GM21825 (cell line): ENCODE measurements at regions not wholly inside any gene's neighbourhood (a gene's known extent, or its start where the extent isn't known, plus 50 kb on each side); places are given as distances from the start of the nearest gene placed in this dataset.

Experiments
- ATAC-seq: cut with Tn5 transposase; IDR thresholded peaks from one replicate; pipeline ENCODE4 v1.9.1; 2021; ENCODE audit warnings: mild to moderate bottlenecking, moderate library complexity; ENCODE audit not compliant: unreplicated experiment

- no peak for ATAC-seq
Measured at GRCh38 chr22:22151308-22151707, 93.3 kb upstream of the VPREB1 start.

GRCh38 chr22:22150457-22150856 lies 94.1 kb upstream of the VPREB1 start:
- no peak for ATAC-seq

DNA sequence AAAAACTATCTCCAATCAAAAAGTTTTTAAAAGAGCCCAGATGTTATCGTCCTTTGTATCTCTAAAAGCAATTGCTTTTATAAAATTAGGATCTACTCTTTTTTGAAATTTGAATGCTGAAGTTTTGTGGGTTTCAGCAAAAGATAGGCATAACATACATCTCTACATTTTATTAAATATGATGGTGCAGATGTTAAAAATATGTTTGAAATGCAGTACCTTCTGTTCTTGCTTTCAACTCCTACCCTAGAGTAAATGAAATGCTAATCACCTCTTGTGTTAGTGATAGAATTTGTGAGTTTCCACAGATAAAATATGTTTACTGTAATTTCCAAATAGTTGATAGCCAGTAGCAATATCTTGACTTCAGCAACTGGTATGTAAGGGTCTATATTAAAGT lies 95.7 kb upstream of the VPREB1 start:
- no peak for ATAC-seq

- no peak for ATAC-seq
Measured at GRCh38 chr22:22144858-22145257, 99.7 kb upstream of the VPREB1 start.

GRCh38 chr22:22143448-22143847 lies 101.1 kb upstream of the VPREB1 start:
- no peak for ATAC-seq

DNA sequence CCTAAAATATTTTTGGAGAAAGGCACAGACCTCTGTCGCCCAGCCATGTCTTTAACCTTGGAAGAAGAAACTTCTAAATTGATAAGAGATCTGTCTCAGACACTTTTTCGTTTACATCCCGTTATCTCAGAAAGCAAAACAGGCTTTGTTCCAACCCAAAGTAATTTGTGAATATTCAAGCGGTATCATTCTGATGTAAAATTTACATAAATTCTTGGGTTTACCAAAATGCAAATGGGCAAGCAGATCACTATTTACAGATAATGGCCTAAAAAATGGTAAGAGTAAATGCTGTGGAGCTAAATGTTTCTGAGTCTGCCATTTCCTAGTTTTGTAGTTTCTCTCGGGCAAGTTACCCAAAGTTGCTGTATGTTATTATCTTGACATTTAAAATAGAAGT lies 101.9 kb upstream of the VPREB1 start:
- no peak for ATAC-seq

GRCh38 chr22:22141771-22142591 lies 102.6 kb upstream of the VPREB1 start:
- no peak for ATAC-seq

- ATAC-seq: no peak
Measured at GRCh38 chr22:22141031-22141430, 103.6 kb upstream of the VPREB1 start.

DNA sequence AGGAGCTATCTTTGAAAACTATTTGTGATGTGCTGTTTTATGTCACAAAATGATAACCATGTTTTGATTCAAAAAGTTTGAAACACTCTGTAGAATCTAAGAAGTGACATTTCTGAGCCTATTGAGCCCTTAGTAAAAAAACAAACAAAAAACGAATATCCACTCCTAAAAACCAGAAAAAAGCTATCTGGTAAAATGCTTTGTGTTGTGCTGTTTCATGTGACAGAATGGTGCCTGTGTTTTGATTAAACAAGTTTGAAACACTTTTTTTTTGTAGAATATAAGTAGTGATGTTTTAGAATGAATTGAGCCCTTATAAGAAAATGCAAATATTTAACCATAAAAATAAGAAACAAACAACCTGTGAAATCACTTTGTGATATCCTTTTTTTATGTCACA lies 105.2 kb upstream of the VPREB1 start:
- ATAC-seq: no peak

GRCh38 chr22:22138915-22139314 lies 105.7 kb upstream of the VPREB1 start:
- ATAC-seq: no peak

- no peak for ATAC-seq
Measured at GRCh38 chr22:22137891-22138290, 106.7 kb upstream of the VPREB1 start.

GRCh38 chr22:22133910-22134309 lies 110.7 kb upstream of the VPREB1 start:
- no peak for ATAC-seq

DNA sequence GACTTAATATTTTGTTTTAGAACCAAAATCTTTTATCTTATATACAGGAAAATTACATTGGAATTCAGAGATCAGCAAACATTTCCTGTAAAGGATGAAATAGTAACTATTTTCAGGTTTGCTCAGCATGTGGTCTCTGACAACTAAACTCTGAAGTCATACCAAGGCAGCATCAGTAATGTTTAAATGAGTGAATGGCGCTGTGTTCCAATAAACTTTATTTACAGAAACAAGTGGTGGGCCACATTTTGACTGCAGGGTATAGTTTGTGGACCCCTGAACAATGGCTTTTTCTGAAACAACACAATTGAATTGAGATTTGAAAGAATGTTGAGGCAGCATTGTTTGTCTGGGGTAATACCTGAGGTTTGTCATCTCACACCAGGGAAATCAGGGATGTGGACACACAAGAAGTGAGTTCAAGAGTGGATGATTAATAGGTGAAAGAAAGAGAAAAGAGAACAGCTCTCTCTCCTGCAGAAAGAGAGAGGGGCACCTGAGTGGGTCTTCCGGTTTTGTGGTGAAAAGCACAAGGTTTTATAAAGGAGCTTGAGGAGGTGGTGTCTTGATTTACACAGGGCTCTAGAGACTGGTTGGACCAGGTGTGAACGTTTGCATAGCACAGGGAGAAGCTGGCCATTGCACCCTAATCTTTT lies 113.5 kb upstream of the VPREB1 start:
- no peak for ATAC-seq

GRCh38 chr22:22129387-22129786 lies 115.2 kb upstream of the VPREB1 start:
- no peak for ATAC-seq

DNA sequence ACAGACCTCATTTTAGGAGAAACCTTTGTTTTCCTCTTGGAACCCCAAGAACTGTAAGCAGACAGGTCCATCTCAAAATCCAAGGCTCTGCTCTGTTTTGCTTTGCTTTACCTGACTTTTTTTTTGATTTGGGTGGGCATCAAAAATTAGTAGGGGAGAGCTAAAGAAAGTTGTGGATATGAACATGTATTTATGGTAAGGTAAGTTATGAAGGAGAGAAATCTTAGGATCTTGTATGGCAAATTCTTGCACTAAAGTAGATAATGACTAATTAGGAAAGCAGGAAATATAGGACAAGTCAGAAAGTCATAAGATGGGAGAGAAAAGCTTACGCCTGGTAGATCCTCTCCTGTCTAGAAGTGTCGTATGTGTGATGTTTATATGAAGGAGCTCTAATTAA lies 116.1 kb upstream of the VPREB1 start:
- ATAC-seq: no peak

DNA sequence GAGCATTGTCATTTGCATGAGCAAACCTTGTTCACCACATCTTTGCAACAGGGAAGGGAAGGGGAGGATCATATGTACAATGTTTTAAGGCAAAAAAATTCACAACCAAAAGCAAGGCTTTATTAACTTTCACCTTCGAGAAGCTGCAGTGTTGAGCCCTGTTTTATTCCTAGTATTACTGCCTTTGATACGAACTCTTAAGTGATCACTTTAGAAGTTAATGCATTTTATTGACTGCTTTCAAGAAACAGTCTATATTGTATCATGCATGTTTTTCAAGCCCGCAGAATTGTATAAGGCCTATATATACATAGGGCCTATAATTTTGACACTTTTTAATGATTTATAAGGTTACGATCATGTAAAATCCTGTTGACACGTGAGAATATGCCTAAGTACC lies 117.5 kb upstream of the VPREB1 start:
- ATAC-seq: no peak

DNA sequence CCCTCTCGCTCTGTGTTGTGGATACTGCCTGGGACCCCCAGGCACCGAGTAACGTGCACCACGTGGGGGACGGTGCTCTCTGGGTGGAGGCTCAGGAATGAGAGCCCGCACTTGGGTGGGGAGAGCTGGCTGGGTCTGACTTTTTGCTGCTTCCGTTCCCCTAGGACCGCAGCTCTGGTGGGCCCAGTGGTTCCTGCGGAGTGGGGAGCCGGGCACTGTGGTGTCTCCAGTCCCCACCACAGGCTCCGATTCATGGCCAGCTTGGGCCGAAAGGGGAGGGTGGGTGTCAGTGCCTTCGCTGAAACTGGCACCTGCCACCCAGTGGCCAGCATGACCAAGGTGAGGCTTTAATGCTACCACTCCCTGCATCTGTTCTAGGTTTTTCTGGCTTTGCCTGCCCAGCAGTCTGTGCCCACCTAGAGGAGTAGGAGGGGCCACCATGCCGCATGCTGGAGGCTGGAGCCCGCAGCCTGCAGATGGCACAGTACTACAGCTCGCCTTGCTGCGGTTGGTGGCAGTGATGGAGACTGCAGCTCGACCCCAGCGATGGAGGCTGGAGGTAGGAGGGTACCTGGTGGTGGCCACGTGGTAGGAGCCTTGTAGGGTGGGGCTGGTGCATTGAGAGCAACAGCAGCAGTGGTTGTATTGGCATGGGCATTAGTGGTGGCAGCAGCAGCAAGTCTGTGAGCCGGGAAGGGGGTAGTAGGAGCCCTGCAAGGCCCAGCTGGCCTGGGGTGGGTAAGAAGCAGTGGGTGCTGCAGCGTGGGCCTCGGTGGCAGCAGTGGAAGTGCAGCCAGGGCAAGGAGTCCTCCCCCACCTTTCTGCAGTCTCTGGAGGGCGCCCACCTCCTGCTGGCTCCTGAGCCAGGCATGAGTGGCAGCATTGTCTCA lies 118.8 kb upstream of the VPREB1 start:
- no peak for ATAC-seq

- no peak for ATAC-seq
Measured at GRCh38 chr22:22125028-22125578, 119.5 kb upstream of the VPREB1 start.

GRCh38 chr22:22124374-22124773 lies 120.2 kb upstream of the VPREB1 start:
- no peak for ATAC-seq

DNA sequence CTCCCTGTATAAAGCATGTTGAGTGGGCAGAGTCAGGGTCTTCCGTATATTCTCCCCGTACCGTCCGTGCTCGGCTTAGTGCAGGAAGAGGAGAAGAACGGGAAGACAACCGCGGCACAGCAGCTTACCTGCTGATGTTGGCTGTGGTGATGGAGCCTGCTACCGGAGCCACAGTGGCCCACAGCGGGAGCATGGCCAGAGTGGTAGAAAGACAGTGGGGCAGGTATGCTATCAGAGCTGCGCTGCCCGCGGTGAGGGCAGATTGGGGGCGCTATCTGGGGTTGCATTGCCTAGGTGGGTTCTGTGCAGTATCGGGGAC lies 120.7 kb upstream of the VPREB1 start:
- no peak for ATAC-seq
